CD1c-positive myeloid dendritic cell (primary cell): ENCODE measurements at regions not wholly inside any gene's neighbourhood (a gene's known extent, or its start where the extent isn't known, plus 50 kb on each side); places are given as distances from the start of the nearest gene placed in this dataset.
"Not testable (repeated sequence)": the region's sequence is repeated elsewhere in the genome, so short reads cannot be mapped to it uniquely, and the experiment has no call there.

Source experiments
- DNase-seq: peaks from one replicate; pipeline ENCODE4 v3.0.0-alpha.2; 2016; ENCODE audit errors: extremely low spot score

- no peak for DNase-seq
Measured at GRCh38 chr21:18715606-18716005, 312.0 kb upstream of the TMPRSS15 start.

GRCh38 chr21:18716578-18717138 lies 313.1 kb upstream of the TMPRSS15 start:
- DNase-seq, result no peak

- no peak for DNase-seq
Measured at GRCh38 chr21:18722193-18722592, 318.6 kb upstream of the TMPRSS15 start.

GRCh38 chr21:18723171-18723570 lies 319.6 kb upstream of the TMPRSS15 start:
- no peak for DNase-seq

GRCh38 chr21:18725653-18726052 lies 322.1 kb upstream of the TMPRSS15 start:
- no peak for DNase-seq

GRCh38 chr21:18741954-18742353 lies 338.4 kb upstream of the TMPRSS15 start:
- no peak for DNase-seq

- no peak for DNase-seq
Measured at GRCh38 chr21:18743531-18743930, 339.9 kb upstream of the TMPRSS15 start.

- no peak for DNase-seq
Measured at GRCh38 chr21:18744840-18745239, 341.3 kb upstream of the TMPRSS15 start.

GRCh38 chr21:18752894-18753293 lies 349.3 kb upstream of the TMPRSS15 start:
- not testable (repeated sequence) for DNase-seq

- not testable (repeated sequence) for DNase-seq
Measured at GRCh38 chr21:18756272-18756671, 352.7 kb upstream of the TMPRSS15 start.

GRCh38 chr21:18759267-18759666 lies 355.7 kb upstream of the TMPRSS15 start:
- no peak for DNase-seq

- DNase-seq, result no peak
Measured at GRCh38 chr21:18759751-18760161, 356.2 kb upstream of the TMPRSS15 start.

- DNase-seq, result no peak
Measured at GRCh38 chr21:18760247-18760646, 356.7 kb upstream of the TMPRSS15 start.

- no peak for DNase-seq
Measured at GRCh38 chr21:18764720-18765119, 361.1 kb upstream of the TMPRSS15 start.

GRCh38 chr21:18769599-18769998 lies 366.0 kb upstream of the TMPRSS15 start:
- no peak for DNase-seq

- DNase-seq, result no peak
Measured at GRCh38 chr21:18771845-18772380, 368.3 kb upstream of the TMPRSS15 start.

GRCh38 chr21:18772404-18772803 lies 368.8 kb upstream of the TMPRSS15 start:
- DNase-seq, result no peak

GRCh38 chr21:18772897-18773296 lies 369.3 kb upstream of the TMPRSS15 start:
- no peak for DNase-seq

GRCh38 chr21:18776936-18777335 lies 373.4 kb upstream of the TMPRSS15 start:
- no peak for DNase-seq

GRCh38 chr21:18782721-18783120 lies 379.1 kb upstream of the TMPRSS15 start:
- no peak for DNase-seq

- DNase-seq, result no peak
Measured at GRCh38 chr21:18801468-18801867, 397.9 kb upstream of the TMPRSS15 start.

GRCh38 chr21:18803624-18804023 lies 400.0 kb upstream of the TMPRSS15 start:
- DNase-seq, result no peak

GRCh38 chr21:18810136-18810535 lies 406.6 kb upstream of the TMPRSS15 start:
- DNase-seq, result no peak

GRCh38 chr21:18812308-18812707 lies 408.7 kb upstream of the TMPRSS15 start:
- no peak for DNase-seq
